ENCODE measurements at regions not wholly inside any gene's neighbourhood (a gene's known extent, or its start where the extent isn't known, plus 50 kb on each side); places are given as distances from the start of the nearest gene placed in this dataset.
A peak's percentile ranks its signal among the peaks of the same experiment; 100 is the strongest.
"Not testable (repeated sequence)": the region's sequence is repeated elsewhere in the genome, so short reads cannot be mapped to it uniquely, and the experiment has no call there.

GRCh38 chr4:161279095-161279494 lies 884.7 kb downstream of the FSTL5 start:
- Histone ChIP-seq H3K9me3 (peaks cover 0 to 17% of the 10 kb centered on the region in 2 donors), H3K27ac (no peak overlapping the region), H3K4me3 (no peak overlapping the region), H3K27me3 (no peaks in the 10 kb centered on the region), H3K36me3 (no peaks in the 10 kb centered on the region), H3K4me1 (no peaks in the 10 kb centered on the region)
- intact Hi-C loops (cut with DNase I) = no loop called here
- TF ChIP-seq CTCF (IDR thresholded peaks at IDR 0.05) = no peak
- DNase-seq (no peak), ATAC-seq (no peak)

GRCh38 chr4:161277150-161277787 lies 886.5 kb downstream of the FSTL5 start:
- H3K4me1 ChIP-seq; intact Hi-C loops (cut with DNase I); H3K27ac ChIP-seq; H3K36me3 ChIP-seq; H3K4me3 ChIP-seq; H3K27me3 ChIP-seq; ATAC-seq: not testable (repeated sequence)
- peaks cover 0 to 17% of the 10 kb centered on the region in 2 donors for H3K9me3 ChIP-seq
- peak in 1 of 4 donors; percentile 57 for DNase-seq

- no peak overlapping the region for H3K27ac ChIP-seq
- no peak for DNase-seq
- peaks cover 0 to 17% of the 10 kb centered on the region in 2 donors for H3K9me3 ChIP-seq
- TF ChIP-seq CTCF (IDR thresholded peaks at IDR 0.05) = no peak
- ATAC-seq = no peak
- intact Hi-C loops (cut with DNase I) = no loop called here
- H3K27me3 ChIP-seq = no peaks in the 10 kb centered on the region
- no peak overlapping the region for H3K4me3 ChIP-seq
- H3K36me3 ChIP-seq = no peaks in the 10 kb centered on the region
- no peaks in the 10 kb centered on the region for H3K4me1 ChIP-seq
Observed at GRCh38 chr4:161273607-161274006, 890.2 kb downstream of the FSTL5 start.

- no peaks in the 10 kb centered on the region for H3K27me3 ChIP-seq
- no peaks in the 10 kb centered on the region for H3K36me3 ChIP-seq
- no peak overlapping the region for H3K27ac ChIP-seq
- DNase-seq (no peak), ATAC-seq (no peak)
- peaks cover 0 to 17% of the 10 kb centered on the region in 2 donors for H3K9me3 ChIP-seq
- H3K4me3 ChIP-seq = no peak overlapping the region
- no peak for TF ChIP-seq CTCF (IDR thresholded peaks at IDR 0.05)
- intact Hi-C loops (cut with DNase I) = no loop called here
- H3K4me1 ChIP-seq = no peaks in the 10 kb centered on the region
Observed at GRCh38 chr4:161260819-161261218, 903.0 kb downstream of the FSTL5 start.

- TF ChIP-seq CTCF (IDR thresholded peaks at IDR 0.05) = no peak
Observed at GRCh38 chr4:161256716-161257115, 907.1 kb downstream of the FSTL5 start.

GRCh38 chr4:161256172-161256571 lies 907.6 kb downstream of the FSTL5 start:
- DNase-seq (no peak), ATAC-seq (no peak)
- H3K4me3 ChIP-seq = no peak overlapping the region
- H3K36me3 ChIP-seq = no peaks in the 10 kb centered on the region
- no peak overlapping the region for H3K27ac ChIP-seq
- intact Hi-C loops (cut with DNase I) = no loop called here
- no peaks in the 10 kb centered on the region for H3K27me3 ChIP-seq
- H3K4me1 ChIP-seq = no peaks in the 10 kb centered on the region
- H3K9me3 ChIP-seq = peaks cover 0 to 33% of the 10 kb centered on the region in 2 donors
- no peak for TF ChIP-seq CTCF (IDR thresholded peaks at IDR 0.05)

More at GRCh38 chr4:161256716-161257115, 907.1 kb downstream of the FSTL5 start:
- peaks cover 0 to 33% of the 10 kb centered on the region in 2 donors for H3K9me3 ChIP-seq
- ATAC-seq (no peak), DNase-seq (no peak)
- no peaks in the 10 kb centered on the region for H3K27me3 ChIP-seq
- intact Hi-C loops (cut with DNase I) = no loop called here
- no peaks in the 10 kb centered on the region for H3K4me1 ChIP-seq
- no peak overlapping the region for H3K27ac ChIP-seq
- H3K4me3 ChIP-seq = no peak overlapping the region
- no peaks in the 10 kb centered on the region for H3K36me3 ChIP-seq
